MM.1S (cell line): ENCODE measurements at regions not wholly inside any gene's neighbourhood (a gene's known extent, or its start where the extent isn't known, plus 50 kb on each side); places are given as distances from the start of the nearest gene placed in this dataset.

Experiments used
- EZH2 ChIP-seq: fragments of 300-600 bp; sonication (generic); optimal IDR thresholded peaks from 2 replicates; pipeline ENCODE3; 2017; ENCODE audit warnings: low read depth, mild to moderate bottlenecking, antibody characterized with exemption, low read length, mixed read lengths
- TF ChIP-seq, protein P1 (sequence below): fragments of 300-600 bp; sonication (generic); IDR thresholded peaks from 2 replicates; pipeline ENCODE4 v1.5.1; 2016; ENCODE audit warnings: antibody characterized with exemption, low read length, mixed read lengths

DNA sequence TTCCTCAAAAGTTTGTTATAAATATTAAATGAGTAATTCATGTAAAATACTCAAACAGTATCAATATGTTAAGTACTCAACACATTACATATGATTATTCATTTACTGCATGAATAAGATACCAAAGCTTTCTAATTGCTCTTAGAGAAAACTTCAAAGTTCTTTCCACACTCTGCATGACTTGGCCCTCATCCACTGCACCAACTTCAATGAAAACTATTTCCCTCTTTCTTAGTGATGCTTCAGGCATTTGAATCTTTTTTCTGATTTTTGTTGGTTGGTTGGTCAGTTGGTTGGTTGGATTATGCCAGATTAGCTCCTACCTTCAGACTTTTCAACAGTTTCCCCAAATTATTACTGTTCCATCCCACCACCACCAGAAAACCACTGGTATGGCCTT is 314.7 kb upstream of the RGMB start:
- TF ChIP-seq EZH2, result no peak
- TF ChIP-seq, protein P1, sequence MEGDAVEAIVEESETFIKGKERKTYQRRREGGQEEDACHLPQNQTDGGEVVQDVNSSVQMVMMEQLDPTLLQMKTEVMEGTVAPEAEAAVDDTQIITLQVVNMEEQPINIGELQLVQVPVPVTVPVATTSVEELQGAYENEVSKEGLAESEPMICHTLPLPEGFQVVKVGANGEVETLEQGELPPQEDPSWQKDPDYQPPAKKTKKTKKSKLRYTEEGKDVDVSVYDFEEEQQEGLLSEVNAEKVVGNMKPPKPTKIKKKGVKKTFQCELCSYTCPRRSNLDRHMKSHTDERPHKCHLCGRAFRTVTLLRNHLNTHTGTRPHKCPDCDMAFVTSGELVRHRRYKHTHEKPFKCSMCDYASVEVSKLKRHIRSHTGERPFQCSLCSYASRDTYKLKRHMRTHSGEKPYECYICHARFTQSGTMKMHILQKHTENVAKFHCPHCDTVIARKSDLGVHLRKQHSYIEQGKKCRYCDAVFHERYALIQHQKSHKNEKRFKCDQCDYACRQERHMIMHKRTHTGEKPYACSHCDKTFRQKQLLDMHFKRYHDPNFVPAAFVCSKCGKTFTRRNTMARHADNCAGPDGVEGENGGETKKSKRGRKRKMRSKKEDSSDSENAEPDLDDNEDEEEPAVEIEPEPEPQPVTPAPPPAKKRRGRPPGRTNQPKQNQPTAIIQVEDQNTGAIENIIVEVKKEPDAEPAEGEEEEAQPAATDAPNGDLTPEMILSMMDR, result no peak
